HG03457 (cell line): ENCODE measurements at regions not wholly inside any gene's neighbourhood (a gene's known extent, or its start where the extent isn't known, plus 50 kb on each side); places are given as distances from the start of the nearest gene placed in this dataset.

Experiments used
- ATAC-seq: cut with Tn5 transposase; IDR thresholded peaks from one replicate; pipeline ENCODE4 v1.9.1; 2021; ENCODE audit warnings: moderate number of reproducible peaks; ENCODE audit not compliant: unreplicated experiment

- ATAC-seq, result no peak
Measured at GRCh38 chr13:24074678-24075077, 85.8 kb upstream of the SPATA13 start.

GRCh38 chr13:24075137-24075975, 85.2 kb upstream of the SPATA13 start:
- no peak for ATAC-seq

GRCh38 chr13:24076109-24076508, 84.4 kb upstream of the SPATA13 start:
- ATAC-seq, result no peak

- no peak for ATAC-seq
Measured at GRCh38 chr13:24076636-24077035, 83.9 kb upstream of the SPATA13 start.

GRCh38 chr13:24080134-24080533, 80.4 kb upstream of the SPATA13 start:
- no peak for ATAC-seq

GRCh38 chr13:24081387-24081786, 79.1 kb upstream of the SPATA13 start:
- no peak for ATAC-seq

GRCh38 chr13:24083141-24083540, 77.4 kb upstream of the SPATA13 start:
- ATAC-seq, result no peak

GRCh38 chr13:24083722-24084421, 76.6 kb upstream of the SPATA13 start:
- ATAC-seq, result no peak

- ATAC-seq, result no peak
Measured at GRCh38 chr13:24085662-24086061, 74.9 kb upstream of the SPATA13 start.

GRCh38 chr13:24086642-24087041, 73.9 kb upstream of the SPATA13 start:
- ATAC-seq, result no peak

GRCh38 chr13:24087605-24088225, 72.8 kb upstream of the SPATA13 start:
- no peak for ATAC-seq

GRCh38 chr13:24090049-24090448, 70.5 kb upstream of the SPATA13 start:
- no peak for ATAC-seq

- ATAC-seq, result no peak
Measured at GRCh38 chr13:24091080-24091479, 69.4 kb upstream of the SPATA13 start.

GRCh38 chr13:24092108-24092507, 68.4 kb upstream of the SPATA13 start:
- no peak for ATAC-seq

GRCh38 chr13:24093047-24093446, 67.5 kb upstream of the SPATA13 start:
- ATAC-seq, result no peak

GRCh38 chr13:24096659-24097058, 63.9 kb upstream of the SPATA13 start:
- ATAC-seq, result no peak

GRCh38 chr13:24097064-24097463, 63.5 kb upstream of the SPATA13 start:
- ATAC-seq, result no peak

- no peak for ATAC-seq
Measured at GRCh38 chr13:24097667-24098066, 62.9 kb upstream of the SPATA13 start.

GRCh38 chr13:24099490-24099889, 61.0 kb upstream of the SPATA13 start:
- no peak for ATAC-seq

GRCh38 chr13:24100188-24100587, 60.3 kb upstream of the SPATA13 start:
- ATAC-seq, result no peak

GRCh38 chr13:24103782-24104372, 56.6 kb upstream of the SPATA13 start:
- ATAC-seq, result no peak
